Heart right ventricle (tissue), 16 donors: ENCODE measurements at regions not wholly inside any gene's neighbourhood (a gene's known extent, or its start where the extent isn't known, plus 50 kb on each side); places are given as distances from the start of the nearest gene placed in this dataset.
A peak's percentile ranks its signal among the peaks of the same experiment; 100 is the strongest.
"Not testable (repeated sequence)": the region's sequence is repeated elsewhere in the genome, so short reads cannot be mapped to it uniquely, and the experiment has no call there.

ENCODE experiments used
- ATAC-seq, 8 donors: fragments of 200-7000 bp; cut with Tn5 transposase; one replicate each; pipeline ENCODE4 v1.9.1; 2020; ENCODE audit warnings: mild to moderate bottlenecking in 8 of 8, moderate library complexity in 8 of 8, moderate number of reproducible peaks in 1 of 8
- DNase-seq, 2 donors: peaks; one replicate each; pipeline ENCODE4 v3.0.0-alpha.2; 2020
- H3K27ac ChIP-seq, 10 donors: fragments of 200-600 bp; sonication (generic) in 2 of 10; one replicate each; pipeline versions ENCODE4 v1.5.0 to v1.8.0; 2020 to 2022; ENCODE audit warnings: mild to moderate bottlenecking in 3 of 10
- H3K27me3 ChIP-seq, 7 donors: fragments of 200-600 bp; one replicate each; pipeline ENCODE4 v1.8.0; 2021 to 2022; ENCODE audit warnings: mild to moderate bottlenecking in 2 of 7
- H3K36me3 ChIP-seq, 9 donors: fragments of 200-600 bp; sonication (generic) in 1 of 9; one replicate each; pipeline versions ENCODE4 v1.5.0 to v1.8.0; 2020 to 2022; ENCODE audit warnings: mild to moderate bottlenecking in 2 of 9
- H3K4me1 ChIP-seq, 9 donors: fragments of 200-600 bp; sonication (generic) in 1 of 9; one replicate each; pipeline versions ENCODE4 v1.5.0 to v1.8.0; 2020 to 2022; ENCODE audit warnings: mild to moderate bottlenecking in 4 of 9
- H3K4me3 ChIP-seq, 10 donors: fragments of 200-600 bp; sonication (generic) in 2 of 10; one replicate each; pipeline versions ENCODE4 v1.5.0 to v1.8.0; 2020 to 2022; ENCODE audit warnings: mild to moderate bottlenecking in 7 of 10, moderate library complexity in 2 of 10
- H3K9me3 ChIP-seq, 11 donors: fragments of 200-600 bp in 10 of 11; sonication (generic) in 2 of 11; one replicate each; pipeline versions ENCODE4 v1.5.0 to v1.8.0; 2013 to 2022; ENCODE audit warnings: mild to moderate bottlenecking in 2 of 11, control low read depth in 1 of 11, moderate library complexity in 1 of 11
- WGBS, 2 donors: extraction: QIAGEN DNeasy Blood & Tissue Kit; methylation state at CpG; one replicate each; pipeline ENCODE4 v1.1.7; 2013; ENCODE audit warnings: inconsistent platforms in 1 of 2; 5-methylcytosine and 5-hydroxymethylcytosine counted together
- intact Hi-C, 10 donors: fragments of 100-400 bp; cut with DNase I; formaldehyde crosslinking; loops; one replicate each; pipeline versions ENCODE4 v1.11.1 to v1.14.2; 2022
- TF ChIP-seq, protein P1 (sequence below), 9 donors: fragments of 200-600 bp; sonication (generic) in 2 of 9; IDR thresholded peaks; one replicate each; pipeline versions ENCODE4 v1.5.0 to v1.8.0; 2021 to 2022; ENCODE audit warnings: antibody characterized with exemption in 9 of 9, mild to moderate bottlenecking in 5 of 9, moderate library complexity in 1 of 9
- donor health status: Arrhythmogenic right ventricular cardiomyopathy.
- donor health status: ischemic (EF 13 %, LVEDD 7.1; RV severe dilation, severe dysfunction).
- donor health status: healthy with polysubstance abuse.
- donor health status: DM: no; HTN: yes; CAD: no.
- donor health status: DM: no; HTN: no; CAD: no.
- donor health status: ischemic (EF 25% LVEDD 6.9; RV normal size, moderate dysfunction).
- donor health status: ischemic (EF 25% LVEDD 5.7; RV mildly dilated, moderate dysfunction).
- donor health status: healthy.
- donor health status: DM: yes; HTN: yes; CAD: no.
- donor health status: Ischemic cardiomyopathy.
- donor health status: ischemic (EF 35%, LVEDD 5.7; RV mildly dilated, moderate dysfunction).
- donor health status: nonischemic (EF 11% LVEDD 7.7; RV severe dilation, severe dysfunction).
- donor health status: DM: yes; HTN: yes; CAD: no.
- donor health status: PGD.
- donor health status: ischemic (EF 29% LVEDD 5.4; RV normal size, mild dysfunction).
- donor health status: nonischemic (EF 23%, LVEDD 6.1; RV moderate dilation, normal function).

DNA sequence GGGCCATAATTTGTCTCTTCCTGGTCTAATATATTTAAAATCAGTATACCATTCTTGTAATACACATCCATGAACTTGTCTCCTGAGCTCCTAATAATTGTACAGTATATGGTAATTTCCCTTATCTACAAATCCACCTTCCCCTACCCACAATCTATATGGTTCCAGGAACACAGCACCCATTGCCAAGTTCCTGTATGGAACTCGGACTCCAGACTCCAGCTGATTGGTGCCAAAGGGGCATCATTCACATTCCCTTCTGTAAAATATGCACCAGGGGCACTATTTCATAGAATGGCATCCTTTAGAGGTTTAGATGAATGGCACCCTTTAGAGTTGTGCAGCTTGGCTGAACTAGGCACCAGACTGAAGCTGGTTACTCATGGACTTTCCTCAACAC is 58.8 kb upstream of the ZSWIM5 start:
- H3K9me3 ChIP-seq: peaks cover 0 to 14% (median 4%) of the 10 kb centered on the region in 11 donors
- no peak overlapping the region for H3K27ac ChIP-seq
- no peak overlapping the region for H3K4me3 ChIP-seq
- no peak for ATAC-seq
- no peaks in the 10 kb centered on the region for H3K36me3 ChIP-seq
- TF ChIP-seq, protein P1, sequence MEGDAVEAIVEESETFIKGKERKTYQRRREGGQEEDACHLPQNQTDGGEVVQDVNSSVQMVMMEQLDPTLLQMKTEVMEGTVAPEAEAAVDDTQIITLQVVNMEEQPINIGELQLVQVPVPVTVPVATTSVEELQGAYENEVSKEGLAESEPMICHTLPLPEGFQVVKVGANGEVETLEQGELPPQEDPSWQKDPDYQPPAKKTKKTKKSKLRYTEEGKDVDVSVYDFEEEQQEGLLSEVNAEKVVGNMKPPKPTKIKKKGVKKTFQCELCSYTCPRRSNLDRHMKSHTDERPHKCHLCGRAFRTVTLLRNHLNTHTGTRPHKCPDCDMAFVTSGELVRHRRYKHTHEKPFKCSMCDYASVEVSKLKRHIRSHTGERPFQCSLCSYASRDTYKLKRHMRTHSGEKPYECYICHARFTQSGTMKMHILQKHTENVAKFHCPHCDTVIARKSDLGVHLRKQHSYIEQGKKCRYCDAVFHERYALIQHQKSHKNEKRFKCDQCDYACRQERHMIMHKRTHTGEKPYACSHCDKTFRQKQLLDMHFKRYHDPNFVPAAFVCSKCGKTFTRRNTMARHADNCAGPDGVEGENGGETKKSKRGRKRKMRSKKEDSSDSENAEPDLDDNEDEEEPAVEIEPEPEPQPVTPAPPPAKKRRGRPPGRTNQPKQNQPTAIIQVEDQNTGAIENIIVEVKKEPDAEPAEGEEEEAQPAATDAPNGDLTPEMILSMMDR (IDR thresholded peaks at IDR 0.05): no peak
- DNase-seq: no peak
- intact Hi-C loops: no loop called here
- peaks cover 0 to 35% (median 13%) of the 10 kb centered on the region in 9 donors for H3K4me1 ChIP-seq
- peaks cover 0 to 4% (median 0%) of the 10 kb centered on the region in 7 donors for H3K27me3 ChIP-seq
- 67 to 88% methylated on average over 1 of the region's 1 CpG for WGBS, 2 donors

DNA sequence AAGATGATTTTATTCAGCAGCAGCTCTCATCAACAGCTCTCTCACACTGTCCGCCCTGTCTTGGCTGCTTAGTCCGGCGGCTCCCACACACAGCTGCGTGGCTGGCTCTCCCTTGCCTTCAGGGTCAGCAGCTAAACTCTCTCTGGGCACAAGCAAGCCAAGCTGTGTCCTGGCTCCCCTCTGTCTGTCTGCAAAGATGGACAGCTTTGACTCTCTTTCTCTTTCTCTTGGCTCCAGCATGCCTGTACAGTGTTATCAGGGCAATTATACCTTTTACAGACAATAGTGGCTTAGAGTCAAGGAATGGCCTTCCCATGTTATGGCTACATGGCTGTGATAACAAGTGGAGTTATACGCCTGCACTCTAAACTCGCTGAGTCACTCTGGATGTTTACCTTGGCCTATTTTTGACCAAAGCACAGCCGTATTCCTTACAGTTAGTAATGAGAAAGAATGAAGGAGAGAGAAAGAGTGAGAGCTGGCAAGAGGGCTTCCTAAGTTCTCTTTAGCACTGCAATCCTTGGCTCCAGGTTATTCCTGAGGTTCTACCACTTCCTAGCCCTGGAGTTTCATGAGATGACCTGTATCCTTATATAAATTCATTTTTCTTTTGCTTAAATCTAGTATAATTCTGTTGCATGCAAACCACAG is 59.9 kb upstream of the ZSWIM5 start:
- intact Hi-C loops: no loop called here
- Histone ChIP-seq H3K27me3 (peaks cover 0 to 4% (median 0%) of the 10 kb centered on the region in 7 donors), H3K9me3 (peaks cover 0 to 12% (median 4%) of the 10 kb centered on the region in 11 donors), H3K36me3 (no peaks in the 10 kb centered on the region), H3K4me3 (no peak overlapping the region), H3K4me1 (peaks cover 0 to 35% (median 13%) of the 10 kb centered on the region in 9 donors), H3K27ac (peak overlapping the region in 8 of 10 donors; percentile 15 to 75 (median 34))
- ATAC-seq (peak; percentile 62 to 93 (median 87)), DNase-seq (peak; percentile 43 to 45)
- 31 to 52% methylated on average over 7 of the region's 7 CpGs for WGBS, 2 donors
- TF ChIP-seq, protein P1 (IDR thresholded peaks at IDR 0.05): no peak

DNA sequence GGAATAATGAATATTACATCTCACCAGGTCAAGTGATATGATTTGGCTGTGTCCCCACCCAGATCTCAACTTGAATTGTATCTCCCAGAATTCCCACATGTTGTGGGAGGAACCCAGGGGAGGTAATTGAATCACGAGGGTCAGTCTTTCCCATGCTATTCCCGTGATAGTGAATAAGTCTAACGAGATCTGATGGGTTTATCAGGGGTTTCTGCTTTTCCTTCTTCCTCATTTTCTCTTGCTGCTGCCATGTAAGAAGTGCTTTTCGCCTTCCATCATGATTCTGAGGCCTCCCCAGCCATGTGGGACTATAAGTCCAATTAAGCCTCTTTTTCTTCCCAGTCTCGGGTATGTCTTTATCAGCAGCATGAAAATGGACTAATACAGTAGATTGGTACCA is 58.4 kb upstream of the HPDL start:
- H3K9me3 ChIP-seq, H3K4me3 ChIP-seq, H3K36me3 ChIP-seq, intact Hi-C loops, DNase-seq, ATAC-seq, H3K27me3 ChIP-seq: not testable (repeated sequence)
- Histone ChIP-seq H3K27ac (peak overlapping the region in 5 of 10 donors; percentile 5 to 37 (median 28)), H3K4me1 (peaks cover 0 to 35% (median 13%) of the 10 kb centered on the region in 9 donors)
- whole genome bisulfite sequencing, 2 donors: 61 to 68% methylated on average over 5 of the region's 5 CpGs

- peaks cover 0 to 15% (median 0%) of the 10 kb centered on the region in 9 donors for H3K4me1 ChIP-seq
- H3K4me3 ChIP-seq, ATAC-seq, DNase-seq, H3K9me3 ChIP-seq, H3K27ac ChIP-seq, H3K36me3 ChIP-seq, intact Hi-C loops, H3K27me3 ChIP-seq: not testable (repeated sequence)
- WGBS, 2 donors: 88 to 95% methylated on average over 1 of the region's 1 CpG
Observed at GRCh38 chr1:45272267-45272666, 54.4 kb upstream of the HPDL start.

DNA sequence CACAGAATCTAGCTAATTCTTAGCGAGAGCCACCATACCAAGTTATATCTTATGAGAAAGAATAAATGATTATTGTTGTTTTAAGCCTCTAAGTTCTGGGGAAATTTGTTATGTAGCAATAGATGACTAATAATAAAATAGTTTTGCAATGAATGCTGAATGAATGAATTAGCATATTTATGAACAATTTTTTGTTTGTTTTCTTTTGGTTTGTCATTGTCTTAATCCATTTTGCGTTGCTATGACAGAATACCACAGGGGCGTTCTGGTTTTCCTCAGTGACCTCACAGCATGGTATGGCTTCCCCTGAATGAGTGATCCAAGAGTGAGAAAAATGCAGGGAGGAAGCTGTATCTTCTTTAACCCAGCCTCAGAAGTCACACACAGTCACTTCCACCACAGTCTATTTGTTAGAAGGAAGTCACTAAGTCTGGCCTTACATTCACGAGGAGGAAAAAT is 53.8 kb upstream of the HPDL start:
- no peaks in the 10 kb centered on the region for H3K27me3 ChIP-seq
- intact Hi-C loops: no loop called here
- DNase-seq (no peak), ATAC-seq (no peak)
- peaks cover 0 to 9% (median 0%) of the 10 kb centered on the region in 9 donors for H3K4me1 ChIP-seq
- no peak overlapping the region for H3K27ac ChIP-seq
- no peak overlapping the region for H3K4me3 ChIP-seq
- peaks cover 0 to 8% (median 0%) of the 10 kb centered on the region in 11 donors for H3K9me3 ChIP-seq
- TF ChIP-seq, protein P1 (IDR thresholded peaks at IDR 0.05): no peak
- H3K36me3 ChIP-seq: no peaks in the 10 kb centered on the region
- WGBS, 2 donors: 82% methylated on average over 4 of the region's 4 CpGs
